ENCODE measurements at regions not wholly inside any gene's neighbourhood (a gene's known extent, or its start where the extent isn't known, plus 50 kb on each side); places are given as distances from the start of the nearest gene placed in this dataset.

DNA sequence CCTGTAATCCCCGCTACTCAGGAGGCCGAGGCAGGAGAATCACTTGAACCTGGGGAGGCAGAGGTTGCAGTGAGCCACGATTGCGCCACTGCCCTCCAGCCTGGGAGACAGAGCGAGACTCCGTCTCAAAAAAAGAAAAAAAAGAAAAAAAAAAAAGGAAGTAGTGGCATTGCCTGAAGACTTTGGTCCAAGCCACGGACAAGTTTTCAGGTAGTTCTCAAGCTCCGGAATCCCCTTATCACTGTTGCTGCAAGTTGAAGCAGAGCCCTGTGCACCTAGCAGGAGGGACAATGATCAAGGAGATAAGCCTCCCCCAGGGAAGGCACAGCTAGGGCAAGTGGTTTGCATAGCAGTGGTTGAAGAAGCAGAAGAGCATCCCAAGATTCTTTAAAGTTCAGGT is 97.6 kb downstream of the MEX3B start:
- DNase-seq (no peak), FAIRE-seq (no peak)
- intact Hi-C loops (cut with DNase I), result no loop called here
- TF ChIP-seq, protein P1, sequence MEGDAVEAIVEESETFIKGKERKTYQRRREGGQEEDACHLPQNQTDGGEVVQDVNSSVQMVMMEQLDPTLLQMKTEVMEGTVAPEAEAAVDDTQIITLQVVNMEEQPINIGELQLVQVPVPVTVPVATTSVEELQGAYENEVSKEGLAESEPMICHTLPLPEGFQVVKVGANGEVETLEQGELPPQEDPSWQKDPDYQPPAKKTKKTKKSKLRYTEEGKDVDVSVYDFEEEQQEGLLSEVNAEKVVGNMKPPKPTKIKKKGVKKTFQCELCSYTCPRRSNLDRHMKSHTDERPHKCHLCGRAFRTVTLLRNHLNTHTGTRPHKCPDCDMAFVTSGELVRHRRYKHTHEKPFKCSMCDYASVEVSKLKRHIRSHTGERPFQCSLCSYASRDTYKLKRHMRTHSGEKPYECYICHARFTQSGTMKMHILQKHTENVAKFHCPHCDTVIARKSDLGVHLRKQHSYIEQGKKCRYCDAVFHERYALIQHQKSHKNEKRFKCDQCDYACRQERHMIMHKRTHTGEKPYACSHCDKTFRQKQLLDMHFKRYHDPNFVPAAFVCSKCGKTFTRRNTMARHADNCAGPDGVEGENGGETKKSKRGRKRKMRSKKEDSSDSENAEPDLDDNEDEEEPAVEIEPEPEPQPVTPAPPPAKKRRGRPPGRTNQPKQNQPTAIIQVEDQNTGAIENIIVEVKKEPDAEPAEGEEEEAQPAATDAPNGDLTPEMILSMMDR (IDR thresholded peaks at IDR 0.05; ENCODE audit: borderline replicate concordance, extremely low read depth, insufficient read depth), result no peak
- H3K4me1 ChIP-seq (ENCODE audit: control insufficient read depth in 2 of 3, insufficient read depth in 2 of 3, low read depth in 1 of 3, low read length in 3 of 3), result no peaks in the 10 kb centered on the region
- H3K4me3 ChIP-seq (ENCODE audit: low read length in 3 of 3), result no peak overlapping the region
- no peak overlapping the region for H3K27ac ChIP-seq (ENCODE audit: low read depth in 2 of 2, low read length in 2 of 2)
- H3K27me3 ChIP-seq (ENCODE audit: control insufficient read depth, insufficient read depth, low read length), result no peaks in the 10 kb centered on the region
- H3K9me3 ChIP-seq (ENCODE audit: control insufficient read depth in 2 of 3, insufficient read depth in 1 of 3, low read length in 3 of 3), result no peaks in the 10 kb centered on the region
- H3K9ac ChIP-seq (ENCODE audit: low read length in 3 of 3), result no peak overlapping the region
- no peaks in the 10 kb centered on the region for H3K36me3 ChIP-seq (ENCODE audit: control insufficient read depth in 2 of 3, insufficient read depth in 3 of 3, low read length in 3 of 3)

DNA sequence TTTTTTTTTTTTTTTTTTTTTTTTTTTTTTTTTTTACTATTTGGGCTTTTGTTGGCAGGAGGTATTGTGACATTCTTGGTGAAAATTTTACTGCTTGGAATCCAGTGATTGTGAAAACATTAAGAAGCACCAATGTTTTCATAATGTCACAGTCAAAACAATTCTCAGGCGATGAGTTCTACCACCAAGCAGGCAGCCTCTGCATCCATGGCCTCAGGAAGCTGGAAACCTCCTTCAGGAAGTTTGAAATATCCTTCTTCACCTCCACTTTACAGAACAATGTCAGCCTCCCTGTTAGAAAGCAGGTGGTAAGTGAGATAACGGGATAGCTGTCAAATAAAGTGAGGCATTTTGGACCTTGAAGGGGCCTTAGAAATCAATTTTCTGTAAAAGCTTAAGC is 98.3 kb downstream of the MEX3B start:
- TF ChIP-seq, protein P1 (IDR thresholded peaks at IDR 0.05; ENCODE audit: borderline replicate concordance, extremely low read depth, insufficient read depth), result no peak
- intact Hi-C loops (cut with DNase I), result no loop called here
- no peaks in the 10 kb centered on the region for H3K4me1 ChIP-seq (ENCODE audit: control insufficient read depth in 2 of 3, insufficient read depth in 2 of 3, low read depth in 1 of 3, low read length in 3 of 3)
- no peak overlapping the region for H3K4me3 ChIP-seq (ENCODE audit: low read length in 3 of 3)
- H3K36me3 ChIP-seq (ENCODE audit: control insufficient read depth in 2 of 3, insufficient read depth in 3 of 3, low read length in 3 of 3), result no peaks in the 10 kb centered on the region
- no peak for DNase-seq
- H3K27ac ChIP-seq (ENCODE audit: low read depth in 2 of 2, low read length in 2 of 2), result no peak overlapping the region
- no peaks in the 10 kb centered on the region for H3K27me3 ChIP-seq (ENCODE audit: control insufficient read depth, insufficient read depth, low read length)
- H3K9ac ChIP-seq (ENCODE audit: low read length in 3 of 3), result no peak overlapping the region
- no peak for FAIRE-seq
- H3K9me3 ChIP-seq (ENCODE audit: control insufficient read depth in 2 of 3, insufficient read depth in 1 of 3, low read length in 3 of 3), result no peaks in the 10 kb centered on the region

DNA sequence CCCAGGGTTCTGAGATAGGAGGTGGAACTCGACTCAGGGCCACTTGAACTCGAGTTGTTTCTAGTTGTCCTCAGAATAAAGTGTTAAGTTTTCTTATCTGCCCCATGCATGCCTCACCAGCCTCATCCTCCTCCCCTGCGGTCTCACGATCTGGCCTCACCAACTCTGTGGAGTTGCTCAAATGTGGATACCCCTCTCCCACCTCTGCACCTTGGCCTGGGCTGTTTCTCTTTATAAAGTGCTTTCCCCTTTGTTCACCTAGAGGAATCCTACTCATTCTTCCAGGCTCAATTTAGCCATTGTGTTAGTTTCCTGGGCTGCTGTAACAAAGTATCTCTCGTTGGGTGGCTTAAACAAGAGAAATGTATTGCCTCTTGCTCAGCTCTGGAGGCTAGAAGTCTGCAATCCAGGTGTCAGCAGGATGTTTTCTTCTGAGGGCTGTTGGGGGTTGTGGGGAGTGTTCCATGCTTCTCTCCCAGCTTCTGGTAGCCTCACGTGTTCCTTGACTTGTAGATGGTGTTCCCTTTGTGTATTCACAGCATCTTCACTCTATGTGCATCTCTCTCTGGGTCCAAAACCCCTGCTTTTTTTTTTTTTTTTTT is 100.7 kb downstream of the MEX3B start:
- Histone ChIP-seq H3K4me1 (ENCODE audit: control insufficient read depth in 2 of 3, insufficient read depth in 2 of 3, low read depth in 1 of 3, low read length in 3 of 3) (no peaks in the 10 kb centered on the region), H3K27me3 (ENCODE audit: control insufficient read depth, insufficient read depth, low read length) (no peaks in the 10 kb centered on the region), H3K36me3 (ENCODE audit: control insufficient read depth in 2 of 3, insufficient read depth in 3 of 3, low read length in 3 of 3) (no peaks in the 10 kb centered on the region), H3K4me3 (ENCODE audit: low read length in 3 of 3) (no peak overlapping the region), H3K27ac (ENCODE audit: low read depth in 2 of 2, low read length in 2 of 2) (no peak overlapping the region), H3K9ac (ENCODE audit: low read length in 3 of 3) (no peak overlapping the region), H3K9me3 (ENCODE audit: control insufficient read depth in 2 of 3, insufficient read depth in 1 of 3, low read length in 3 of 3) (peaks cover 0 to 4% (median 0%) of the 10 kb centered on the region in 3 donors)
- intact Hi-C loops (cut with DNase I), result no loop called here
- FAIRE-seq (no peak), DNase-seq (no peak)
- TF ChIP-seq, protein P1 (IDR thresholded peaks at IDR 0.05; ENCODE audit: borderline replicate concordance, extremely low read depth, insufficient read depth), result no peak

DNA sequence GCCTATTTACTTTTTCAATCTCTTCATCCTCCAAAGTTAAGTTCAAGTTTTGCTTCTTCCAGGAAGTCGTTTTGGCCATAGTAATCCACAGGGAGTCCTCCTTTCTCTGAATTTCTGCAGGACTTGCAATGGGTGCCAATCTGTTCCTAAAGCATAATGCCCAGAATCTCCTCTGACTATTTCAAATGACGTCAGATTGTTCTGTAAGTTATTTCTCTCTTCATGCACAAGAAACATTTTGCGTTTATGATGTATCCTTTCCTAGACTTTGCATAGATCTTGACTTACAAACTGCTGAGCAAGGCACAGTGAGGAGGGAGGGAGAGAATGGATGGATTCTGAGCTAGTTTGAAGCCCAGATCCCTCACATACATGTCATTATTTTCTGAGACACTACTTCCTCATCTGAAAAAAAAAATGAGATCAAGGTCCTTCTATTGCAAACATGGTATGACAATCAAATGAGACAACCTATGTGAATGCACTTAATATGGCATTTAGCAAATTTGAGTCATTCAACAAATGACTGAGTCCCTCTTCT is 103.1 kb downstream of the MEX3B start:
- no peak for FAIRE-seq
- TF ChIP-seq, protein P1 (IDR thresholded peaks at IDR 0.05; ENCODE audit: borderline replicate concordance, extremely low read depth, insufficient read depth), result no peak

More for the DNA sequence above, 103.1 kb downstream of the MEX3B start:
- H3K9ac ChIP-seq (ENCODE audit: low read length in 3 of 3), result no peak overlapping the region
- H3K4me3 ChIP-seq (ENCODE audit: low read length in 3 of 3), result no peak overlapping the region
- peaks cover 0 to 11% (median 0%) of the 10 kb centered on the region in 3 donors for H3K9me3 ChIP-seq (ENCODE audit: control insufficient read depth in 2 of 3, insufficient read depth in 1 of 3, low read length in 3 of 3)
- H3K4me1 ChIP-seq (ENCODE audit: control insufficient read depth in 2 of 3, insufficient read depth in 2 of 3, low read depth in 1 of 3, low read length in 3 of 3), result no peaks in the 10 kb centered on the region
- no peak overlapping the region for H3K27ac ChIP-seq (ENCODE audit: low read depth in 2 of 2, low read length in 2 of 2)
- H3K36me3 ChIP-seq (ENCODE audit: control insufficient read depth in 2 of 3, insufficient read depth in 3 of 3, low read length in 3 of 3), result no peaks in the 10 kb centered on the region
- intact Hi-C loops (cut with DNase I), result no loop called here
- H3K27me3 ChIP-seq (ENCODE audit: control insufficient read depth, insufficient read depth, low read length), result no peaks in the 10 kb centered on the region
- DNase-seq, result no peak

Measured in kidney (tissue), 13 donors.